PC-3 (cell line): ENCODE measurements at regions not wholly inside any gene's neighbourhood (a gene's known extent, or its start where the extent isn't known, plus 50 kb on each side); places are given as distances from the start of the nearest gene placed in this dataset.

Experiments used
- ATAC-seq: fragments of 200-7000 bp; cut with Tn5 transposase; 2 replicates; pipeline ENCODE4 v1.9.1; 2020; ENCODE audit warnings: mild to moderate bottlenecking, moderate library complexity
- BruUV-seq: library from RNA; stranded (reverse); fragments of 400-500 nt; replicated peaks from 2 replicates; lab custom pipeline; 2021; lab: Mats Ljungman, UMichigan
- CTCF ChIA-PET: fragments of 300-600 bp; sonication (Branson Sonifier 250); formaldehyde crosslinking; loops from one replicate; lab custom pipeline; 2022; ENCODE audit warnings: antibody characterized with exemption; lab: Charles Lee
- POLR2A ChIA-PET: fragments of 300-600 bp; sonication (Branson Sonifier 250); formaldehyde crosslinking; loops from one replicate; lab custom pipeline; 2022; ENCODE audit warnings: antibody characterized with exemption; ENCODE audit not compliant: unreplicated experiment; lab: Charles Lee
- DNase-seq: peaks from one replicate; pipeline ENCODE4 v3.0.0-alpha.2; 2015
- H2AFZ ChIP-seq: fragments of 300-600 bp; sonication (generic); 2 replicates; pipeline ENCODE4 v1.6.0; 2016; ENCODE audit warnings: antibody characterized with exemption, low read length
- H3F3A ChIP-seq: fragments of 300-600 bp; sonication (generic); one replicate; pipeline ENCODE4 v1.6.0; 2017; ENCODE audit warnings: antibody characterized with exemption, low read length, control low read depth, mild to moderate bottlenecking; ENCODE audit not compliant: unreplicated experiment
- H3K27ac ChIP-seq: fragments of 300-600 bp; sonication (generic); 2 replicates; pipeline ENCODE4 v1.5.1; 2016; ENCODE audit warnings: mild to moderate bottlenecking, low read length
- H3K27me3 ChIP-seq: fragments of 300-600 bp; sonication (generic); 2 replicates; pipeline ENCODE4 v1.6.1; 2016; ENCODE audit warnings: low read length, mixed read lengths
- H3K36me3 ChIP-seq: fragments of 300-600 bp; sonication (generic); 2 replicates; pipeline ENCODE4 v1.6.1; 2016; ENCODE audit warnings: low read depth, mixed run types, low read length, mixed read lengths
- H3K4me1 ChIP-seq: fragments of 300-600 bp; sonication (generic); 2 replicates; pipeline ENCODE4 v1.5.1; 2016; ENCODE audit warnings: low read length; ENCODE audit not compliant: insufficient read depth
- H3K4me2 ChIP-seq: fragments of 300-600 bp; sonication (generic); 2 replicates; pipeline ENCODE4 v1.6.0; 2016; ENCODE audit warnings: low read length
- H3K4me3 ChIP-seq: fragments of 300-600 bp; sonication (generic); 2 replicates; pipeline ENCODE4 v1.5.1; 2016; ENCODE audit warnings: mild to moderate bottlenecking, low read length, mixed read lengths
- H3K79me2 ChIP-seq: fragments of 300-600 bp; sonication (generic); 2 replicates; pipeline ENCODE4 v1.6.1; 2017; ENCODE audit warnings: low read length, mixed read lengths
- H3K9ac ChIP-seq: fragments of 300-600 bp; sonication (generic); 2 replicates; pipeline ENCODE4 v1.6.0; 2016; ENCODE audit warnings: mild to moderate bottlenecking, low read length
- H3K9me2 ChIP-seq: fragments of 300-600 bp; sonication (generic); replicated peaks from 2 replicates; pipeline ENCODE4 v1.6.1; 2016; ENCODE audit warnings: mixed run types, low read length, mixed read lengths
- H3K9me3 ChIP-seq: fragments of 300-600 bp; sonication (generic); 2 replicates; pipeline ENCODE4 v1.6.1; 2016; ENCODE audit warnings: low read length, mixed read lengths
- H4K20me1 ChIP-seq: fragments of 300-600 bp; sonication (generic); 2 replicates; pipeline ENCODE4 v1.6.1; 2016; ENCODE audit warnings: low read length, mixed read lengths
- CTCF ChIP-seq: fragments of 300-600 bp; sonication (generic); conservative IDR thresholded peaks from 2 replicates; pipeline ENCODE4 v1.5.1; 2017; ENCODE audit warnings: antibody characterized with exemption, low read depth, mild to moderate bottlenecking, low read length
- EZH2 ChIP-seq: fragments of 300-600 bp; sonication (generic); IDR thresholded peaks from one replicate; pipeline ENCODE4 v1.6.1; 2017; ENCODE audit warnings: antibody characterized with exemption, mild to moderate bottlenecking, low read length; ENCODE audit not compliant: unreplicated experiment
- EZH2phosphoT487 ChIP-seq: fragments of 300-600 bp; sonication (generic); IDR thresholded peaks from 2 replicates; pipeline ENCODE4 v1.6.1; 2018; ENCODE audit warnings: mild to moderate bottlenecking, antibody characterized with exemption, low read length, borderline replicate concordance
- intact Hi-C: fragments of 100-400 bp; cut with micrococcal nuclease; formaldehyde crosslinking; loops from 2 replicates; pipeline ENCODE4 v1.9.0; 2023

GRCh38 chr4:131061734-131062133 is 1965.8 kb downstream of the C4orf33 start:
- H3K4me3 ChIP-seq: no peak overlapping the region
- no peaks in the 10 kb centered on the region for H4K20me1 ChIP-seq
- TF ChIP-seq EZH2phosphoT487: no peak
- no peak for TF ChIP-seq CTCF
- no peak for TF ChIP-seq EZH2
- no peaks in the 10 kb centered on the region for H3F3A ChIP-seq
- no peaks in the 10 kb centered on the region for H3K36me3 ChIP-seq
- no peaks in the 10 kb centered on the region for H3K4me1 ChIP-seq
- no peak for DNase-seq
- no TSS peak for BruUV-seq
- H2AFZ ChIP-seq: no peak overlapping the region
- intact Hi-C loops: no loop called here
- H3K4me2 ChIP-seq: no peak overlapping the region
- H3K27ac ChIP-seq: no peak overlapping the region
- no peaks in the 10 kb centered on the region for H3K79me2 ChIP-seq
- no peaks in the 10 kb centered on the region for H3K9me2 ChIP-seq
- no peaks in the 10 kb centered on the region for H3K9me3 ChIP-seq
- H3K27me3 ChIP-seq: no peaks in the 10 kb centered on the region
- ChIA-PET POLR2A (no interaction called here), CTCF (no interaction called here)
- ATAC-seq: no peak
- no peak overlapping the region for H3K9ac ChIP-seq

GRCh38 chr4:131063878-131064277 is 1967.9 kb downstream of the C4orf33 start:
- Histone ChIP-seq H3F3A (no peaks in the 10 kb centered on the region), H2AFZ (no peak overlapping the region), H3K9ac (no peak overlapping the region), H3K9me3 (no peaks in the 10 kb centered on the region), H3K4me1 (no peaks in the 10 kb centered on the region), H3K4me3 (no peak overlapping the region), H3K9me2 (no peaks in the 10 kb centered on the region), H3K79me2 (no peaks in the 10 kb centered on the region), H3K36me3 (no peaks in the 10 kb centered on the region), H3K27ac (no peak overlapping the region), H4K20me1 (no peaks in the 10 kb centered on the region), H3K27me3 (no peaks in the 10 kb centered on the region), H3K4me2 (no peak overlapping the region)
- BruUV-seq: no TSS peak
- no peak for TF ChIP-seq CTCF
- TF ChIP-seq EZH2: no peak
- TF ChIP-seq EZH2phosphoT487: no peak
- CTCF ChIA-PET: no interaction called here
- DNase-seq (peak; percentile 2), ATAC-seq (no peak)
- POLR2A ChIA-PET: no interaction called here
- intact Hi-C loops: no loop called here

GRCh38 chr4:131081069-131081468 is 1985.1 kb downstream of the C4orf33 start:
- no peak overlapping the region for H2AFZ ChIP-seq
- TF ChIP-seq CTCF: no peak
- no peak for TF ChIP-seq EZH2phosphoT487
- no peak for TF ChIP-seq EZH2
- no peak overlapping the region for H3K4me2 ChIP-seq
- H3K27me3 ChIP-seq: no peaks in the 10 kb centered on the region
- DNase-seq (no peak), ATAC-seq (no peak)
- H3F3A ChIP-seq: no peaks in the 10 kb centered on the region
- no peaks in the 10 kb centered on the region for H3K9me2 ChIP-seq
- CTCF ChIA-PET: no interaction called here
- H3K27ac ChIP-seq: no peak overlapping the region
- no peaks in the 10 kb centered on the region for H3K79me2 ChIP-seq
- H3K4me3 ChIP-seq: no peak overlapping the region
- no TSS peak for BruUV-seq
- POLR2A ChIA-PET: no interaction called here
- H3K4me1 ChIP-seq: no peaks in the 10 kb centered on the region
- H3K36me3 ChIP-seq: no peaks in the 10 kb centered on the region
- no peaks in the 10 kb centered on the region for H3K9me3 ChIP-seq
- intact Hi-C loops: no loop called here
- no peak overlapping the region for H3K9ac ChIP-seq
- no peaks in the 10 kb centered on the region for H4K20me1 ChIP-seq
